ENCODE measurements at regions not wholly inside any gene's neighbourhood (a gene's known extent, or its start where the extent isn't known, plus 50 kb on each side); places are given as distances from the start of the nearest gene placed in this dataset.

- H3K9me3 Mint-ChIP-seq: no peaks in the 10 kb centered on the region
- no peak for ATAC-seq
- H3K4me1 Mint-ChIP-seq: no peaks in the 10 kb centered on the region
- no peaks in the 10 kb centered on the region for H3K27me3 Mint-ChIP-seq
- no peak overlapping the region for H3K4me3 Mint-ChIP-seq
- no peaks in the 10 kb centered on the region for H3K36me3 Mint-ChIP-seq
- no peak overlapping the region for H3K27ac Mint-ChIP-seq
Observed at GRCh38 chr6:22926790-22927354, 357.5 kb downstream of the HDGFL1 start.

- no peaks in the 10 kb centered on the region for H3K27me3 Mint-ChIP-seq
- H3K36me3 Mint-ChIP-seq: no peaks in the 10 kb centered on the region
- H3K27ac Mint-ChIP-seq: no peak overlapping the region
- H3K4me3 Mint-ChIP-seq: no peak overlapping the region
- no peaks in the 10 kb centered on the region for H3K4me1 Mint-ChIP-seq
- H3K9me3 Mint-ChIP-seq: peaks cover 5% of the 10 kb centered on the region
- ATAC-seq: no peak
Observed at GRCh38 chr6:22928775-22929174, 359.4 kb downstream of the HDGFL1 start.

- H3K27ac Mint-ChIP-seq: no peak overlapping the region
- H3K4me3 Mint-ChIP-seq: no peak overlapping the region
- no peak for ATAC-seq
- H3K36me3 Mint-ChIP-seq: no peaks in the 10 kb centered on the region
- no peaks in the 10 kb centered on the region for H3K27me3 Mint-ChIP-seq
- no peaks in the 10 kb centered on the region for H3K4me1 Mint-ChIP-seq
- H3K9me3 Mint-ChIP-seq: peaks cover 5% of the 10 kb centered on the region
Observed at GRCh38 chr6:22929311-22929985, 360.1 kb downstream of the HDGFL1 start.

GRCh38 chr6:22940581-22941290, 371.4 kb downstream of the HDGFL1 start:
- Mint-ChIP-seq H3K36me3 (no peaks in the 10 kb centered on the region), H3K9me3 (peaks cover 11% of the 10 kb centered on the region), H3K4me1 (no peaks in the 10 kb centered on the region), H3K27ac (no peak overlapping the region), H3K27me3 (no peaks in the 10 kb centered on the region), H3K4me3 (no peak overlapping the region)
- ATAC-seq: no peak

- no peaks in the 10 kb centered on the region for H3K36me3 Mint-ChIP-seq
- ATAC-seq: no peak
- peaks cover 9% of the 10 kb centered on the region for H3K9me3 Mint-ChIP-seq
- no peaks in the 10 kb centered on the region for H3K27me3 Mint-ChIP-seq
- H3K4me1 Mint-ChIP-seq: no peaks in the 10 kb centered on the region
- no peak overlapping the region for H3K4me3 Mint-ChIP-seq
- no peak overlapping the region for H3K27ac Mint-ChIP-seq
Observed at GRCh38 chr6:22942403-22942802, 373.0 kb downstream of the HDGFL1 start.

- Mint-ChIP-seq H3K36me3 (no peaks in the 10 kb centered on the region), H3K9me3 (peaks cover 6% of the 10 kb centered on the region), H3K4me1 (no peaks in the 10 kb centered on the region), H3K4me3 (no peak overlapping the region), H3K27ac (no peak overlapping the region), H3K27me3 (no peaks in the 10 kb centered on the region)
- no peak for ATAC-seq
Observed at GRCh38 chr6:22943327-22943726, 374.0 kb downstream of the HDGFL1 start.

- H3K4me1 Mint-ChIP-seq: peaks cover 1% of the 10 kb centered on the region
- no peaks in the 10 kb centered on the region for H3K36me3 Mint-ChIP-seq
- H3K27me3 Mint-ChIP-seq: no peaks in the 10 kb centered on the region
- no peak overlapping the region for H3K27ac Mint-ChIP-seq
- H3K4me3 Mint-ChIP-seq: no peak overlapping the region
- ATAC-seq: no peak
- H3K9me3 Mint-ChIP-seq: no peaks in the 10 kb centered on the region
Observed at GRCh38 chr6:22949967-22950366, 380.6 kb downstream of the HDGFL1 start.

- Mint-ChIP-seq H3K4me3 (no peak overlapping the region), H3K4me1 (peaks cover 5% of the 10 kb centered on the region), H3K27ac (no peak overlapping the region), H3K27me3 (no peaks in the 10 kb centered on the region), H3K9me3 (no peaks in the 10 kb centered on the region), H3K36me3 (no peaks in the 10 kb centered on the region)
- ATAC-seq: no peak
Observed at GRCh38 chr6:22952097-22952496, 382.7 kb downstream of the HDGFL1 start.

- H3K9me3 Mint-ChIP-seq: peaks cover 14% of the 10 kb centered on the region
- H3K36me3 Mint-ChIP-seq: no peaks in the 10 kb centered on the region
- peaks cover 5% of the 10 kb centered on the region for H3K4me1 Mint-ChIP-seq
- no peaks in the 10 kb centered on the region for H3K27me3 Mint-ChIP-seq
- no peak for ATAC-seq
- no peak overlapping the region for H3K27ac Mint-ChIP-seq
- no peak overlapping the region for H3K4me3 Mint-ChIP-seq
Observed at GRCh38 chr6:22954749-22955385, 385.5 kb downstream of the HDGFL1 start.

GRCh38 chr6:22956029-22956681, 386.8 kb downstream of the HDGFL1 start:
- no peak overlapping the region for H3K27ac Mint-ChIP-seq
- H3K27me3 Mint-ChIP-seq: no peaks in the 10 kb centered on the region
- no peaks in the 10 kb centered on the region for H3K36me3 Mint-ChIP-seq
- H3K9me3 Mint-ChIP-seq: peaks cover 14% of the 10 kb centered on the region
- H3K4me1 Mint-ChIP-seq: peaks cover 5% of the 10 kb centered on the region
- no peak for ATAC-seq
- H3K4me3 Mint-ChIP-seq: no peak overlapping the region

GRCh38 chr6:22958677-22959076, 389.3 kb downstream of the HDGFL1 start:
- Mint-ChIP-seq H3K4me3 (no peak overlapping the region), H3K36me3 (no peaks in the 10 kb centered on the region), H3K27me3 (no peaks in the 10 kb centered on the region), H3K9me3 (peaks cover 17% of the 10 kb centered on the region), H3K4me1 (peaks cover 5% of the 10 kb centered on the region), H3K27ac (no peak overlapping the region)
- ATAC-seq: no peak

- Mint-ChIP-seq H3K27me3 (no peaks in the 10 kb centered on the region), H3K4me1 (peaks cover 5% of the 10 kb centered on the region), H3K4me3 (no peak overlapping the region), H3K9me3 (peaks cover 18% of the 10 kb centered on the region), H3K27ac (no peak overlapping the region), H3K36me3 (no peaks in the 10 kb centered on the region)
- ATAC-seq: no peak
Observed at GRCh38 chr6:22959571-22959970, 390.2 kb downstream of the HDGFL1 start.

- H3K27ac Mint-ChIP-seq: no peak overlapping the region
- no peaks in the 10 kb centered on the region for H3K4me1 Mint-ChIP-seq
- H3K27me3 Mint-ChIP-seq: no peaks in the 10 kb centered on the region
- H3K36me3 Mint-ChIP-seq: no peaks in the 10 kb centered on the region
- no peak overlapping the region for H3K4me3 Mint-ChIP-seq
- peaks cover 9% of the 10 kb centered on the region for H3K9me3 Mint-ChIP-seq
- no peak for ATAC-seq
Observed at GRCh38 chr6:22964334-22964733, 395.0 kb downstream of the HDGFL1 start.

- Mint-ChIP-seq H3K36me3 (no peaks in the 10 kb centered on the region), H3K4me1 (no peaks in the 10 kb centered on the region)
- ATAC-seq: no peak
Observed at GRCh38 chr6:22965889-22966288, 396.5 kb downstream of the HDGFL1 start.

GRCh38 chr6:22966691-22967422, 397.5 kb downstream of the HDGFL1 start:
- Mint-ChIP-seq H3K27ac (no peak overlapping the region), H3K4me3 (no peak overlapping the region), H3K4me1 (no peaks in the 10 kb centered on the region), H3K27me3 (no peaks in the 10 kb centered on the region), H3K36me3 (no peaks in the 10 kb centered on the region), H3K9me3 (peaks cover 11% of the 10 kb centered on the region)
- ATAC-seq: no peak

More at GRCh38 chr6:22965889-22966288, 396.5 kb downstream of the HDGFL1 start:
- Mint-ChIP-seq H3K27ac (no peak overlapping the region), H3K4me3 (no peak overlapping the region), H3K9me3 (peaks cover 9% of the 10 kb centered on the region), H3K27me3 (no peaks in the 10 kb centered on the region)
